GM12878 (cell line): ENCODE measurements at regions not wholly inside any gene's neighbourhood (a gene's known extent, or its start where the extent isn't known, plus 50 kb on each side); places are given as distances from the start of the nearest gene placed in this dataset.

Experiments used
- ATAC-seq: fragments of 200-7000 bp; cut with Tn5 transposase; 3 replicates; pipeline ENCODE4 v1.9.1; 2020; ENCODE audit warnings: mild to moderate bottlenecking, moderate library complexity
- BruUV-seq: library from RNA; stranded (reverse); fragments of 400-500 nt; replicated peaks from 2 replicates; lab custom pipeline; 2021; lab: Mats Ljungman, UMichigan
- CTCF ChIA-PET: fragments of 300-600 bp; sonication (Branson Sonifier 250); formaldehyde crosslinking; extraction: SDS; loops from one replicate; lab custom pipeline; 2021; ENCODE audit warnings: inconsistent platforms; lab: Yijun Ruan, JAX
- POLR2A ChIA-PET: fragments of 350-600 bp; formaldehyde crosslinking; extraction: SDS; loops from one replicate; lab custom pipeline; 2021; ENCODE audit warnings: inconsistent platforms; lab: Charles Lee
- RAD21 ChIA-PET: fragments of 300-600 bp; sonication (Branson Sonifier 250); formaldehyde crosslinking; loops from one replicate; lab custom pipeline; 2023; ENCODE audit warnings: antibody characterized with exemption; ENCODE audit not compliant: unreplicated experiment; lab: Charles Lee
- SMC1A ChIA-PET: fragments of 300-600 bp; sonication (Branson Sonifier 250); formaldehyde crosslinking; loops from one replicate; lab custom pipeline; 2023; ENCODE audit not compliant: unreplicated experiment, uncharacterized antibody; lab: Charles Lee
- DNase-seq: peaks from one replicate; pipeline ENCODE4 v3.0.0-alpha.2; 2011; ENCODE audit warnings: low read depth, low spot score
- FAIRE-seq: peaks from 3 replicates; lab custom pipeline; 2011; peaks lifted over from hg19 to GRCh38; lab: Jason Lieb, UNC
- H2AFZ ChIP-seq: 2 replicates; pipeline ENCODE4 v1.6.0; 2011; ENCODE audit warnings: low read depth, low read length, control low read depth; ENCODE audit not compliant: control insufficient read depth
- H3K27ac ChIP-seq: 2 replicates; pipeline ENCODE4 v1.5.1; 2011; ENCODE audit warnings: control low read depth; ENCODE audit not compliant: control insufficient read depth, insufficient read depth
- H3K27me3 ChIP-seq, 2 experiments: replicated peaks in 1 of 2; 2 replicates each; pipeline versions ENCODE4 v1.6.0 to v1.6.1; 2011; ENCODE audit warnings: low read length in 1 of 2; ENCODE audit not compliant: control insufficient read depth in 2 of 2, insufficient read depth in 2 of 2
- H3K36me3 ChIP-seq, 2 experiments: 2 replicates each; pipeline ENCODE4 v1.5.1; 2011; ENCODE audit warnings: low read length in 1 of 2; ENCODE audit not compliant: control insufficient read depth in 2 of 2, insufficient read depth in 2 of 2
- H3K4me1 ChIP-seq: 2 replicates; pipeline ENCODE4 v1.6.1; 2011; ENCODE audit warnings: mild to moderate bottlenecking, low read length, moderate library complexity, mixed read lengths; ENCODE audit not compliant: control insufficient read depth, insufficient read depth
- H3K4me2 ChIP-seq: 2 replicates; pipeline ENCODE4 v1.6.0; 2011; ENCODE audit warnings: control low read depth; ENCODE audit not compliant: control insufficient read depth, insufficient read depth
- H3K4me3 ChIP-seq: fragments of 200-600 bp; sonication (generic); 2 replicates; pipeline ENCODE4 v1.5.1; 2016
- H3K79me2 ChIP-seq: 2 replicates; pipeline ENCODE4 v1.6.0; 2011; ENCODE audit warnings: low read length; ENCODE audit not compliant: control insufficient read depth, insufficient read depth
- H3K9ac ChIP-seq: 2 replicates; pipeline ENCODE4 v1.8.0; 2011; ENCODE audit warnings: low read length, control low read depth, mixed read lengths; ENCODE audit not compliant: control insufficient read depth, insufficient read depth
- H3K9me3 ChIP-seq: replicated peaks from 3 replicates; pipeline ENCODE4 v1.5.1; 2011; ENCODE audit warnings: mild to moderate bottlenecking, low read length; ENCODE audit not compliant: control insufficient read depth, insufficient read depth
- H4K20me1 ChIP-seq: 2 replicates; pipeline ENCODE4 v1.6.0; 2011; ENCODE audit not compliant: control insufficient read depth, insufficient read depth
- CBX5 ChIP-seq: sonication (generic); IDR thresholded peaks from 2 replicates; pipeline ENCODE4 v1.6.1; 2016; ENCODE audit warnings: low read depth, moderate library complexity, mild to moderate bottlenecking, inconsistent platforms
- CHD2 ChIP-seq: IDR thresholded peaks from 2 replicates; pipeline ENCODE4 v1.6.1; 2011; ENCODE audit warnings: low read depth, low read length, improper control_type of control experiment, borderline replicate concordance
- DPF2 ChIP-seq: fragments of 450-650 bp; IDR thresholded peaks from 2 replicates; pipeline ENCODE4 v1.6.1; 2017; ENCODE audit warnings: mild to moderate bottlenecking
- EZH2 ChIP-seq: IDR thresholded peaks from 2 replicates; pipeline ENCODE4 v1.6.1; 2012; ENCODE audit warnings: low read depth, mild to moderate bottlenecking, control low read depth, inconsistent platforms, low read length, borderline replicate concordance; ENCODE audit not compliant: control insufficient read depth
- GATAD2B ChIP-seq: fragments of 450-650 bp; conservative IDR thresholded peaks from 2 replicates; pipeline ENCODE4 v1.6.1; 2017; ENCODE audit warnings: low read depth, mild to moderate bottlenecking, moderate library complexity
- HDGF ChIP-seq: fragments of 450-650 bp; IDR thresholded peaks from 2 replicates; pipeline ENCODE4 v1.6.1; 2016; ENCODE audit warnings: antibody characterized with exemption
- LARP7 ChIP-seq: fragments of 450-650 bp; IDR thresholded peaks from 2 replicates; pipeline ENCODE4 v1.6.1; 2017; ENCODE audit warnings: mild to moderate bottlenecking
- MEF2A ChIP-seq: IDR thresholded peaks from 2 replicates; pipeline ENCODE4 v1.6.1; 2011; ENCODE audit warnings: low read depth, mild to moderate bottlenecking, low read length, moderate library complexity; ENCODE audit not compliant: insufficient read depth
- MXI1 ChIP-seq: fragments of 150-350 bp; IDR thresholded peaks from 2 replicates; pipeline ENCODE4 v1.6.1; 2011; ENCODE audit warnings: low read depth, mild to moderate bottlenecking, inconsistent platforms, low read length, improper control_type of control experiment
- RB1 ChIP-seq: fragments of 450-650 bp; formaldehyde crosslinking; IDR thresholded peaks from 2 replicates; pipeline ENCODE4 v1.6.1; 2017; ENCODE audit warnings: mild to moderate bottlenecking, borderline replicate concordance
- RFX5 ChIP-seq: IDR thresholded peaks from 2 replicates; pipeline ENCODE4 v1.6.1; 2011; ENCODE audit warnings: low read depth, low read length, improper control_type of control experiment
- TAF1 ChIP-seq: IDR thresholded peaks from 2 replicates; pipeline ENCODE4 v1.6.1; 2011; ENCODE audit warnings: mild to moderate bottlenecking, low read depth, low read length, borderline replicate concordance
- TBL1XR1 ChIP-seq: IDR thresholded peaks from 2 replicates; pipeline ENCODE4 v1.6.1; 2012; ENCODE audit warnings: low read depth, low read length, improper control_type of control experiment
- ZBED1 ChIP-seq: IDR thresholded peaks from 2 replicates; pipeline ENCODE4 v1.6.1; 2016; ENCODE audit warnings: borderline replicate concordance
- ZBTB40 ChIP-seq: fragments of 450-650 bp; IDR thresholded peaks from 2 replicates; pipeline ENCODE4 v1.6.1; 2016; ENCODE audit warnings: mild to moderate bottlenecking, moderate library complexity, borderline replicate concordance
- ZNF274 ChIP-seq: IDR thresholded peaks from one replicate; pipeline ENCODE4 v1.8.0; 2011; ENCODE audit not compliant: insufficient read length, insufficient read depth
- ZNF384 ChIP-seq: IDR thresholded peaks from 2 replicates; pipeline ENCODE4 v1.6.1; 2012; ENCODE audit warnings: low read depth, mild to moderate bottlenecking, low read length, improper control_type of control experiment, borderline replicate concordance
- in situ Hi-C: fragments of 300-500 bp; cut with MboI; formaldehyde crosslinking; loops from 9 replicates; pipeline ENCODE4 v1.14.3; 2018; ENCODE audit warnings: mixed read lengths
- intact Hi-C: fragments of 100-400 bp; cut with micrococcal nuclease; formaldehyde crosslinking; loops from one replicate; pipeline ENCODE4 v1.14.2; 2022; ENCODE audit not compliant: unreplicated experiment
- TF ChIP-seq, protein P1 (sequence below): IDR thresholded peaks from 2 replicates; pipeline ENCODE4 v1.6.1; 2011; ENCODE audit warnings: borderline replicate concordance, low read depth, mild to moderate bottlenecking, moderate library complexity, mixed read lengths, low read length; ENCODE audit not compliant: insufficient read depth; ENCODE audit errors: extremely low read length
- TF ChIP-seq, protein P2 (sequence below): fragments of 450-650 bp; IDR thresholded peaks from 2 replicates; pipeline ENCODE4 v1.6.1; 2014; ENCODE audit warnings: mild to moderate bottlenecking

DNA sequence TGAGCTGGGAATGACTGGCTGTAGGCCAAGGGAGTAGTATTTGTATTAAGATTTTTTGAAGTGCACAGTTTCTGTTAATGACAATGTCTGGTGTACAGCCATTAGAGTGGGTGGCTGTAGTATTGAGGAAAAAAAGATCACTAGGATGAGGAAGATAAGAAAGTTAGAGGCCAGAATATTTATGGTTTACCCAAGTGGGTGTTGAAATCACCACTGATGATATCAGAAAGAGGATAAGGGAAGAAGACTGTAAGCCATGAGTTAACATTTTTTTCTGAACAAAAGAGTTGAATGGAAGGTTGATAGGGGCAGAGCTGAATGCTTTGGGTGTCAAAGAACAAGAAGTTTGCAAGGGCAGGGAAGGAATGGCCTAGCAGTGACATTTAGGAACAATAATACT lies 104.7 kb downstream of the PRDM13 start:
- TF ChIP-seq, protein P1, sequence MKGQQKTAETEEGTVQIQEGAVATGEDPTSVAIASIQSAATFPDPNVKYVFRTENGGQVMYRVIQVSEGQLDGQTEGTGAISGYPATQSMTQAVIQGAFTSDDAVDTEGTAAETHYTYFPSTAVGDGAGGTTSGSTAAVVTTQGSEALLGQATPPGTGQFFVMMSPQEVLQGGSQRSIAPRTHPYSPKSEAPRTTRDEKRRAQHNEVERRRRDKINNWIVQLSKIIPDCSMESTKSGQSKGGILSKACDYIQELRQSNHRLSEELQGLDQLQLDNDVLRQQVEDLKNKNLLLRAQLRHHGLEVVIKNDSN = no peak
- TF ChIP-seq ZBED1 = no peak
- TF ChIP-seq ZBTB40 = no peak
- TF ChIP-seq ZNF274 = no peak
- TF ChIP-seq LARP7 = no peak
- TF ChIP-seq, protein P2, sequence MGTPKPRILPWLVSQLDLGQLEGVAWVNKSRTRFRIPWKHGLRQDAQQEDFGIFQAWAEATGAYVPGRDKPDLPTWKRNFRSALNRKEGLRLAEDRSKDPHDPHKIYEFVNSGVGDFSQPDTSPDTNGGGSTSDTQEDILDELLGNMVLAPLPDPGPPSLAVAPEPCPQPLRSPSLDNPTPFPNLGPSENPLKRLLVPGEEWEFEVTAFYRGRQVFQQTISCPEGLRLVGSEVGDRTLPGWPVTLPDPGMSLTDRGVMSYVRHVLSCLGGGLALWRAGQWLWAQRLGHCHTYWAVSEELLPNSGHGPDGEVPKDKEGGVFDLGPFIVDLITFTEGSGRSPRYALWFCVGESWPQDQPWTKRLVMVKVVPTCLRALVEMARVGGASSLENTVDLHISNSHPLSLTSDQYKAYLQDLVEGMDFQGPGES = no peak
- no peak for TF ChIP-seq GATAD2B
- TF ChIP-seq RB1 = no peak
- no peak for TF ChIP-seq ZNF384
- no peak for TF ChIP-seq CBX5
- no peak for TF ChIP-seq MEF2A
- TF ChIP-seq HDGF = no peak
- TF ChIP-seq TBL1XR1 = no peak
- no peak for TF ChIP-seq DPF2
- TF ChIP-seq RFX5 = no peak
- no peak for TF ChIP-seq CHD2
- no peak for TF ChIP-seq MXI1
- TF ChIP-seq TAF1 = no peak
- no peak for TF ChIP-seq EZH2
- TF ChIP-seq, all 136 proteins: peak for 0
- no peaks in the 10 kb centered on the region for H3K36me3 ChIP-seq
- no TSS peak for BruUV-seq
- POLR2A ChIA-PET = no interaction called here
- SMC1A ChIA-PET = no interaction called here
- H3K27ac ChIP-seq = no peak overlapping the region
- in situ Hi-C loops = no loop called here
- H3K79me2 ChIP-seq = no peaks in the 10 kb centered on the region
- no peak for ATAC-seq
- no peak overlapping the region for H3K4me2 ChIP-seq
- H4K20me1 ChIP-seq = no peaks in the 10 kb centered on the region
- no peak for FAIRE-seq
- no peak for DNase-seq
- H3K4me3 ChIP-seq = no peak overlapping the region
- no peak overlapping the region for H3K9ac ChIP-seq
- intact Hi-C loops = no loop called here
- no peaks in the 10 kb centered on the region for H3K9me3 ChIP-seq
- H2AFZ ChIP-seq = no peak overlapping the region
- RAD21 ChIA-PET = no interaction called here
- H3K4me1 ChIP-seq = no peaks in the 10 kb centered on the region
- CTCF ChIA-PET = interaction anchor here (0.8 kb wide), 1 partner anchor 381 kb away, joined by 3 read pairs; no protein-coding TSS in a partner anchor
- H3K27me3 ChIP-seq = no peaks in the 10 kb centered on the region
